ENCODE measurements at regions not wholly inside any gene's neighbourhood (a gene's known extent, or its start where the extent isn't known, plus 50 kb on each side); places are given as distances from the start of the nearest gene placed in this dataset.

DNA sequence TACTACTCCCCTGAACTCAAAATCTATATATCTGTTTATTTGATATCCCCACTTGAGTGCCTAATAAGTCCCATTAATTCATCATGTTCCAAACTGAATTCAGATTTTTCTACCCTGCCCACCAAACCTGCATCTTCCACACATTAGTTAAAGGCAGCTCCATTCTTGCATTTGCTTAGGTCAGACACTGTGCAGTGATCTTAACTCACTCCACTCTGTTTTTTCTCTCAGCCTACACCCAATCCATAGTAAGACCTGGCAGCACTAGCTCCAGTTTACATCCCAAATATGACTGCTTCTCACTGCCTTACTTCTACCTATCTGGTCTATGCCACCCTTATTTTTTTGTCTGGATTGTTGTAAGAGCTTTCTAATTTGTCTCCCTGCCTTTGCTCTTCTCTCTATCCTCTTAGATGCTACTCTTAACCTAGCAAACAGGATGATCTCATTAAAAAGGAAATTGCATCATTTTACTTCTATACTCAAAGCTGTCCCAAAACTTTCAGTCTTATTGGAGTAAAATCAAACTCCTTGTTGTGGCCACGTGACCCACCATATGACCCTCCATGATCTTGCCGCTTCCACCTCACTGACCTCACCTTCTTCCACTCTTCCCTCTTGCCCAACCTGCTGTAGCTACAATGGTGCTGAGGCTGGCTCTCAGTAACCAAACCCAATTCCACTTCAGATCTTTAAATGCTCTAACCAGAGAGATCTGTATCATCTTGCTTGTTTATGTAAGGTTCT lies 274.9 kb upstream of the FANCL start:
- H3K4me3 ChIP-seq (replicated peaks; ENCODE audit: insufficient read depth, low read length), result no peak overlapping the region
- no peaks in the 10 kb centered on the region for H3K27me3 ChIP-seq (ENCODE audit: insufficient read depth, poor library complexity, severe bottlenecking)
- no peak overlapping the region for H3K27ac ChIP-seq (replicated peaks)
- no peak for DNase-seq (ENCODE audit: low read depth in 1 of 2, low spot score in 1 of 2)
- TF ChIP-seq, protein P1, sequence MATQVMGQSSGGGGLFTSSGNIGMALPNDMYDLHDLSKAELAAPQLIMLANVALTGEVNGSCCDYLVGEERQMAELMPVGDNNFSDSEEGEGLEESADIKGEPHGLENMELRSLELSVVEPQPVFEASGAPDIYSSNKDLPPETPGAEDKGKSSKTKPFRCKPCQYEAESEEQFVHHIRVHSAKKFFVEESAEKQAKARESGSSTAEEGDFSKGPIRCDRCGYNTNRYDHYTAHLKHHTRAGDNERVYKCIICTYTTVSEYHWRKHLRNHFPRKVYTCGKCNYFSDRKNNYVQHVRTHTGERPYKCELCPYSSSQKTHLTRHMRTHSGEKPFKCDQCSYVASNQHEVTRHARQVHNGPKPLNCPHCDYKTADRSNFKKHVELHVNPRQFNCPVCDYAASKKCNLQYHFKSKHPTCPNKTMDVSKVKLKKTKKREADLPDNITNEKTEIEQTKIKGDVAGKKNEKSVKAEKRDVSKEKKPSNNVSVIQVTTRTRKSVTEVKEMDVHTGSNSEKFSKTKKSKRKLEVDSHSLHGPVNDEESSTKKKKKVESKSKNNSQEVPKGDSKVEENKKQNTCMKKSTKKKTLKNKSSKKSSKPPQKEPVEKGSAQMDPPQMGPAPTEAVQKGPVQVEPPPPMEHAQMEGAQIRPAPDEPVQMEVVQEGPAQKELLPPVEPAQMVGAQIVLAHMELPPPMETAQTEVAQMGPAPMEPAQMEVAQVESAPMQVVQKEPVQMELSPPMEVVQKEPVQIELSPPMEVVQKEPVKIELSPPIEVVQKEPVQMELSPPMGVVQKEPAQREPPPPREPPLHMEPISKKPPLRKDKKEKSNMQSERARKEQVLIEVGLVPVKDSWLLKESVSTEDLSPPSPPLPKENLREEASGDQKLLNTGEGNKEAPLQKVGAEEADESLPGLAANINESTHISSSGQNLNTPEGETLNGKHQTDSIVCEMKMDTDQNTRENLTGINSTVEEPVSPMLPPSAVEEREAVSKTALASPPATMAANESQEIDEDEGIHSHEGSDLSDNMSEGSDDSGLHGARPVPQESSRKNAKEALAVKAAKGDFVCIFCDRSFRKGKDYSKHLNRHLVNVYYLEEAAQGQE (IDR thresholded peaks at IDR 0.05; ENCODE audit: insufficient replicate concordance, low read depth), result no peak
- TF ChIP-seq POLR2AphosphoS5 (IDR thresholded peaks at IDR 0.05; ENCODE audit: low read depth), result no peak
- TF ChIP-seq, protein P2, sequence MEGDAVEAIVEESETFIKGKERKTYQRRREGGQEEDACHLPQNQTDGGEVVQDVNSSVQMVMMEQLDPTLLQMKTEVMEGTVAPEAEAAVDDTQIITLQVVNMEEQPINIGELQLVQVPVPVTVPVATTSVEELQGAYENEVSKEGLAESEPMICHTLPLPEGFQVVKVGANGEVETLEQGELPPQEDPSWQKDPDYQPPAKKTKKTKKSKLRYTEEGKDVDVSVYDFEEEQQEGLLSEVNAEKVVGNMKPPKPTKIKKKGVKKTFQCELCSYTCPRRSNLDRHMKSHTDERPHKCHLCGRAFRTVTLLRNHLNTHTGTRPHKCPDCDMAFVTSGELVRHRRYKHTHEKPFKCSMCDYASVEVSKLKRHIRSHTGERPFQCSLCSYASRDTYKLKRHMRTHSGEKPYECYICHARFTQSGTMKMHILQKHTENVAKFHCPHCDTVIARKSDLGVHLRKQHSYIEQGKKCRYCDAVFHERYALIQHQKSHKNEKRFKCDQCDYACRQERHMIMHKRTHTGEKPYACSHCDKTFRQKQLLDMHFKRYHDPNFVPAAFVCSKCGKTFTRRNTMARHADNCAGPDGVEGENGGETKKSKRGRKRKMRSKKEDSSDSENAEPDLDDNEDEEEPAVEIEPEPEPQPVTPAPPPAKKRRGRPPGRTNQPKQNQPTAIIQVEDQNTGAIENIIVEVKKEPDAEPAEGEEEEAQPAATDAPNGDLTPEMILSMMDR (IDR thresholded peaks at IDR 0.05; ENCODE audit: insufficient read depth, low read length), result no peak
- no peak for TF ChIP-seq SPI1 (IDR thresholded peaks at IDR 0.05; ENCODE audit: borderline replicate concordance, low read depth)
- TF ChIP-seq GABPA (IDR thresholded peaks at IDR 0.05; ENCODE audit: low read depth), result no peak

DNA sequence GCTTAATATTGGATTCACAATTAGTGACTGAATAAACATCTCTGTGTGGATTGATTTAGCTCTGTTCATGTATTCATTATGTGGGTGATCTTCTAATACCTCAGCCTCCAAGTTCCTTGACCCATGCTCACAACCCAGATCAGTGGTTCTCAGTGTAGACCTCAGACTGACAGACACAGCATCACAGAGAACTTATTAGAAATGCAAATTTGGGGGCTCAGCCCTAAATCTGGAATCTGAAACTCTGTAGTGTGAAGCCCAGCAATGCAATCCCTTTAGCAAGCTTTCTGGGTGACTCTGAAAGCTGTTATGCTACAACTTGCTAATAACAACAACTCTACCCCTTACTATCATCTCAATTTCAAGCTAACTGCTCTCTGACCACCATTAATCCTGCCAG lies 273.1 kb upstream of the FANCL start:
- no peak for DNase-seq (ENCODE audit: low read depth in 1 of 2, low spot score in 1 of 2)
- TF ChIP-seq, protein P2 (IDR thresholded peaks at IDR 0.05; ENCODE audit: insufficient read depth, low read length), result no peak
- TF ChIP-seq SPI1 (IDR thresholded peaks at IDR 0.05; ENCODE audit: borderline replicate concordance, low read depth), result no peak
- TF ChIP-seq POLR2AphosphoS5 (IDR thresholded peaks at IDR 0.05; ENCODE audit: low read depth), result no peak
- TF ChIP-seq, protein P1 (IDR thresholded peaks at IDR 0.05; ENCODE audit: insufficient replicate concordance, low read depth), result no peak
- TF ChIP-seq GABPA (IDR thresholded peaks at IDR 0.05; ENCODE audit: low read depth), result no peak
- Histone ChIP-seq H3K27ac (replicated peaks) (no peak overlapping the region), H3K4me3 (replicated peaks; ENCODE audit: insufficient read depth, low read length) (no peak overlapping the region), H3K27me3 (ENCODE audit: insufficient read depth, poor library complexity, severe bottlenecking) (no peaks in the 10 kb centered on the region)

DNA sequence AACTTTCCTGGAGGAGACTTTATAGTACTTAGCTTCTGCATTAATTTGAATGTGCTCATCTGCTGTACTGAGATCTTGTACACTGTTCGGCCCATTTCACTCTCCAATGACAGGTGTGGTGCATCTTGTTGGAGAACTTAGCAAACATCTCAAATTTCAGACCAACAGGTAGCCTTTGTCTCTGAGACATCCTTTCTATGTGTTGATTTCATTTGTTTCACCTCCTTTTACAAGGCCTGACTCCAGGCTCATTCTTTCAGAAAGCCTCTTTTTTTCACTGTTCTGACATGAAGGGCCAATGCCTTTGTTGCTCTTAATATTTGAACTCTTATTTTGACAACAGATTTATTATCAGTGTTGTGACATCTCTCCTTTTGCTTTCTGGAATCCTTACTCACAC lies 271.8 kb upstream of the FANCL start:
- DNase-seq (ENCODE audit: low read depth in 1 of 2, low spot score in 1 of 2), result no peak
- Histone ChIP-seq H3K27me3 (ENCODE audit: insufficient read depth, poor library complexity, severe bottlenecking) (no peaks in the 10 kb centered on the region), H3K27ac (replicated peaks) (no peak overlapping the region), H3K4me3 (replicated peaks; ENCODE audit: insufficient read depth, low read length) (no peak overlapping the region)
- TF ChIP-seq, protein P2 (IDR thresholded peaks at IDR 0.05; ENCODE audit: insufficient read depth, low read length), result no peak
- TF ChIP-seq, protein P1 (IDR thresholded peaks at IDR 0.05; ENCODE audit: insufficient replicate concordance, low read depth), result no peak
- TF ChIP-seq POLR2AphosphoS5 (IDR thresholded peaks at IDR 0.05; ENCODE audit: low read depth) (no peak), SPI1 (IDR thresholded peaks at IDR 0.05; ENCODE audit: borderline replicate concordance, low read depth) (no peak), GABPA (IDR thresholded peaks at IDR 0.05; ENCODE audit: low read depth) (no peak)

Measured in HL-60 (cell line).